Pancreas (tissue), 10 donors: ENCODE measurements at regions not wholly inside any gene's neighbourhood (a gene's known extent, or its start where the extent isn't known, plus 50 kb on each side); places are given as distances from the start of the nearest gene placed in this dataset.

Experiments
- ATAC-seq, 4 donors: fragments of 200-7000 bp; cut with Tn5 transposase; one replicate each; pipeline versions ENCODE4 v1.8.0 to v1.9.1; 2020; ENCODE audit warnings: mild to moderate bottlenecking in 4 of 4, moderate library complexity in 4 of 4
- DNase-seq, 6 donors: peaks; one replicate each; pipeline ENCODE4 v3.0.0-alpha.2; 2020
- FAIRE-seq: peaks from 2 replicates; lab custom pipeline; 2012; peaks lifted over from hg19 to GRCh38; lab: Jason Lieb, UNC
- H3K27ac ChIP-seq, 4 donors: fragments of 200-600 bp; sonication (generic); 1 replicate in 3 of 4; 2 replicates in 1 of 4; pipeline versions ENCODE4 v1.5.0 to v1.8.0; 2020
- H3K27me3 ChIP-seq, 4 donors: fragments of 200-600 bp; one replicate each; pipeline ENCODE4 v1.8.0; 2021
- H3K36me3 ChIP-seq, 3 donors: fragments of 200-600 bp; sonication (generic) in 1 of 3; one replicate each; pipeline versions ENCODE4 v1.5.0 to v1.8.0; 2020 to 2021
- H3K4me1 ChIP-seq, 3 donors: fragments of 200-600 bp; one replicate each; pipeline ENCODE4 v1.8.0; 2021
- H3K4me3 ChIP-seq, 4 donors: fragments of 200-600 bp; sonication (generic) in 2 of 4; one replicate each; pipeline versions ENCODE4 v1.5.0 to v1.8.0; 2020 to 2021
- H3K9me3 ChIP-seq, 4 donors: fragments of 200-600 bp; one replicate each; pipeline ENCODE4 v1.8.0; 2021
- CTCF ChIP-seq, 4 donors: fragments of 200-600 bp; sonication (generic) in 3 of 4; IDR thresholded peaks; one replicate each; pipeline versions ENCODE4 v1.5.0 to v1.8.0; 2021; ENCODE audit warnings: antibody characterized with exemption in 4 of 4
- WGBS, 2 donors: extraction: QIAGEN DNeasy Blood & Tissue Kit; methylation state at CpG; one replicate each; pipeline ENCODE4 v1.1.7; 2013; 5-methylcytosine and 5-hydroxymethylcytosine counted together
- intact Hi-C, 3 donors: fragments of 100-400 bp; cut with DNase I; formaldehyde crosslinking; loops; one replicate each; pipeline versions ENCODE4 v1.11.1 to v1.14.2; 2022
- donor health status: healthy with polysubstance abuse.
- donor health status: DM: no; HTN: no; CAD: no; lungs with moderate emphysema.
- donor health status: DM: no; HTN: no; CAD: no.
- donor health status: control.
- donor health status: control.
- donor health status: Bipolar disorder and iron deficiency.
- donor health status: DM: yes; HTN: yes; CAD: no.
- donor health status: DM: no; HTN: no; CAD: no.
- donor health status: DM: no; HTN: no; CAD: no.
- donor health status: DM: yes; HTN: yes; CAD: no.

- ATAC-seq (no peak), DNase-seq (no peak), FAIRE-seq (no peak)
- no peak for TF ChIP-seq CTCF (IDR thresholded peaks at IDR 0.05)
- Histone ChIP-seq H3K36me3 (no peaks in the 10 kb centered on the region), H3K27ac (no peak overlapping the region), H3K4me1 (no peaks in the 10 kb centered on the region), H3K9me3 (no peaks in the 10 kb centered on the region), H3K4me3 (no peak overlapping the region), H3K27me3 (no peaks in the 10 kb centered on the region)
- intact Hi-C loops: no loop called here
- 84 to 89% methylated on average over 4 of the region's 4 CpGs for WGBS, 2 donors
These were observed 53.2 kb upstream of the IYD start for GRCh38 chr6:150315626-150316025.

- no peak overlapping the region for H3K27ac ChIP-seq
- no peak for FAIRE-seq
- 85 to 95% methylated on average over 5 of the region's 5 CpGs for WGBS, 2 donors
These were observed 51.9 kb upstream of the IYD start for GRCh38 chr6:150316936-150317335.

More at GRCh38 chr6:150316936-150317335, 51.9 kb upstream of the IYD start:
- DNase-seq: no peak
- no peaks in the 10 kb centered on the region for H3K9me3 ChIP-seq
- TF ChIP-seq CTCF (IDR thresholded peaks at IDR 0.05): no peak
- no peak overlapping the region for H3K4me3 ChIP-seq
- no peaks in the 10 kb centered on the region for H3K4me1 ChIP-seq
- no peaks in the 10 kb centered on the region for H3K36me3 ChIP-seq
- no peaks in the 10 kb centered on the region for H3K27me3 ChIP-seq
- intact Hi-C loops: no loop called here
- ATAC-seq: no peak
